ENCODE measurements at regions not wholly inside any gene's neighbourhood (a gene's known extent, or its start where the extent isn't known, plus 50 kb on each side); places are given as distances from the start of the nearest gene placed in this dataset.

DNA sequence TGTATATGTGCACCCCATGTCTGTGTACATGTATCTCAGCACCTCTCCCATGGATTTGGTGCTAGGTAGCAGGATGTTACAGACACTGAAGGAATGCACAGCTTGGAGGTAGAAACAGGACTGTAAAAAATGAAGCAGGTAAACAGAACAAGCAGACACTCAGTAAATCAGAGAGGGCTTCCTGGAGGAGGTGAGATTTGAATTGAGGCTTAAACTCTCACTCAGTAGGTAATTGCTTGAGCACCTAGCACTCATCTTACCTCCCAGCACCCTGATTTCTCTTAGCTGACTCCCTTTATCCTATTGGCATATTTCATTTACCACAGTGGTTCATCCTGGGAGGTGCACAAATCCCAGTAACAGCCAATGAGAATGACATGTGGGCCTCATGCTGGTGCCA, 537.9 kb upstream of the RAB6C start (continued):
- TF ChIP-seq, protein P1, sequence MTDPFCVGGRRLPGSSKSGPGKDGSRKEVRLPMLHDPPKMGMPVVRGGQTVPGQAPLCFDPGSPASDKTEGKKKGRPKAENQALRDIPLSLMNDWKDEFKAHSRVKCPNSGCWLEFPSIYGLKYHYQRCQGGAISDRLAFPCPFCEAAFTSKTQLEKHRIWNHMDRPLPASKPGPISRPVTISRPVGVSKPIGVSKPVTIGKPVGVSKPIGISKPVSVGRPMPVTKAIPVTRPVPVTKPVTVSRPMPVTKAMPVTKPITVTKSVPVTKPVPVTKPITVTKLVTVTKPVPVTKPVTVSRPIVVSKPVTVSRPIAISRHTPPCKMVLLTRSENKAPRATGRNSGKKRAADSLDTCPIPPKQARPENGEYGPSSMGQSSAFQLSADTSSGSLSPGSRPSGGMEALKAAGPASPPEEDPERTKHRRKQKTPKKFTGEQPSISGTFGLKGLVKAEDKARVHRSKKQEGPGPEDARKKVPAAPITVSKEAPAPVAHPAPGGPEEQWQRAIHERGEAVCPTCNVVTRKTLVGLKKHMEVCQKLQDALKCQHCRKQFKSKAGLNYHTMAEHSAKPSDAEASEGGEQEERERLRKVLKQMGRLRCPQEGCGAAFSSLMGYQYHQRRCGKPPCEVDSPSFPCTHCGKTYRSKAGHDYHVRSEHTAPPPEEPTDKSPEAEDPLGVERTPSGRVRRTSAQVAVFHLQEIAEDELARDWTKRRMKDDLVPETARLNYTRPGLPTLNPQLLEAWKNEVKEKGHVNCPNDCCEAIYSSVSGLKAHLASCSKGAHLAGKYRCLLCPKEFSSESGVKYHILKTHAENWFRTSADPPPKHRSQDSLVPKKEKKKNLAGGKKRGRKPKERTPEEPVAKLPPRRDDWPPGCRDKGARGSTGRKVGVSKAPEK (CRISPR knock-in tag; IDR thresholded peaks at IDR 0.05; ENCODE audit: borderline replicate concordance) = no peak
- TF ChIP-seq, protein P2, sequence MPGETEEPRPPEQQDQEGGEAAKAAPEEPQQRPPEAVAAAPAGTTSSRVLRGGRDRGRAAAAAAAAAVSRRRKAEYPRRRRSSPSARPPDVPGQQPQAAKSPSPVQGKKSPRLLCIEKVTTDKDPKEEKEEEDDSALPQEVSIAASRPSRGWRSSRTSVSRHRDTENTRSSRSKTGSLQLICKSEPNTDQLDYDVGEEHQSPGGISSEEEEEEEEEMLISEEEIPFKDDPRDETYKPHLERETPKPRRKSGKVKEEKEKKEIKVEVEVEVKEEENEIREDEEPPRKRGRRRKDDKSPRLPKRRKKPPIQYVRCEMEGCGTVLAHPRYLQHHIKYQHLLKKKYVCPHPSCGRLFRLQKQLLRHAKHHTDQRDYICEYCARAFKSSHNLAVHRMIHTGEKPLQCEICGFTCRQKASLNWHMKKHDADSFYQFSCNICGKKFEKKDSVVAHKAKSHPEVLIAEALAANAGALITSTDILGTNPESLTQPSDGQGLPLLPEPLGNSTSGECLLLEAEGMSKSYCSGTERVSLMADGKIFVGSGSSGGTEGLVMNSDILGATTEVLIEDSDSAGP (CRISPR knock-in tag; IDR thresholded peaks at IDR 0.05; ENCODE audit: borderline replicate concordance) = no peak
- TF ChIP-seq, protein P3, sequence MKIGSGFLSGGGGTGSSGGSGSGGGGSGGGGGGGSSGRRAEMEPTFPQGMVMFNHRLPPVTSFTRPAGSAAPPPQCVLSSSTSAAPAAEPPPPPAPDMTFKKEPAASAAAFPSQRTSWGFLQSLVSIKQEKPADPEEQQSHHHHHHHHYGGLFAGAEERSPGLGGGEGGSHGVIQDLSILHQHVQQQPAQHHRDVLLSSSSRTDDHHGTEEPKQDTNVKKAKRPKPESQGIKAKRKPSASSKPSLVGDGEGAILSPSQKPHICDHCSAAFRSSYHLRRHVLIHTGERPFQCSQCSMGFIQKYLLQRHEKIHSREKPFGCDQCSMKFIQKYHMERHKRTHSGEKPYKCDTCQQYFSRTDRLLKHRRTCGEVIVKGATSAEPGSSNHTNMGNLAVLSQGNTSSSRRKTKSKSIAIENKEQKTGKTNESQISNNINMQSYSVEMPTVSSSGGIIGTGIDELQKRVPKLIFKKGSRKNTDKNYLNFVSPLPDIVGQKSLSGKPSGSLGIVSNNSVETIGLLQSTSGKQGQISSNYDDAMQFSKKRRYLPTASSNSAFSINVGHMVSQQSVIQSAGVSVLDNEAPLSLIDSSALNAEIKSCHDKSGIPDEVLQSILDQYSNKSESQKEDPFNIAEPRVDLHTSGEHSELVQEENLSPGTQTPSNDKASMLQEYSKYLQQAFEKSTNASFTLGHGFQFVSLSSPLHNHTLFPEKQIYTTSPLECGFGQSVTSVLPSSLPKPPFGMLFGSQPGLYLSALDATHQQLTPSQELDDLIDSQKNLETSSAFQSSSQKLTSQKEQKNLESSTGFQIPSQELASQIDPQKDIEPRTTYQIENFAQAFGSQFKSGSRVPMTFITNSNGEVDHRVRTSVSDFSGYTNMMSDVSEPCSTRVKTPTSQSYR (CRISPR knock-in tag; IDR thresholded peaks at IDR 0.05; ENCODE audit: borderline replicate concordance) = no peak
- TF ChIP-seq SIX1 (CRISPR knock-in tag; IDR thresholded peaks at IDR 0.05; ENCODE audit: borderline replicate concordance) (no peak), SIN3A (IDR thresholded peaks at IDR 0.05; ENCODE audit: borderline replicate concordance, low read depth, low read length) (no peak), TMF1 (CRISPR knock-in tag; IDR thresholded peaks at IDR 0.05; ENCODE audit: low read depth) (no peak)
- TF ChIP-seq, protein P4, sequence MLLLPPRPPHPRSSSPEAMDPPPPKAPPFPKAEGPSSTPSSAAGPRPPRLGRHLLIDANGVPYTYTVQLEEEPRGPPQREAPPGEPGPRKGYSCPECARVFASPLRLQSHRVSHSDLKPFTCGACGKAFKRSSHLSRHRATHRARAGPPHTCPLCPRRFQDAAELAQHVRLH (CRISPR knock-in tag; IDR thresholded peaks at IDR 0.05; ENCODE audit: borderline replicate concordance, low read depth) = no peak
- TF ChIP-seq, protein P5, sequence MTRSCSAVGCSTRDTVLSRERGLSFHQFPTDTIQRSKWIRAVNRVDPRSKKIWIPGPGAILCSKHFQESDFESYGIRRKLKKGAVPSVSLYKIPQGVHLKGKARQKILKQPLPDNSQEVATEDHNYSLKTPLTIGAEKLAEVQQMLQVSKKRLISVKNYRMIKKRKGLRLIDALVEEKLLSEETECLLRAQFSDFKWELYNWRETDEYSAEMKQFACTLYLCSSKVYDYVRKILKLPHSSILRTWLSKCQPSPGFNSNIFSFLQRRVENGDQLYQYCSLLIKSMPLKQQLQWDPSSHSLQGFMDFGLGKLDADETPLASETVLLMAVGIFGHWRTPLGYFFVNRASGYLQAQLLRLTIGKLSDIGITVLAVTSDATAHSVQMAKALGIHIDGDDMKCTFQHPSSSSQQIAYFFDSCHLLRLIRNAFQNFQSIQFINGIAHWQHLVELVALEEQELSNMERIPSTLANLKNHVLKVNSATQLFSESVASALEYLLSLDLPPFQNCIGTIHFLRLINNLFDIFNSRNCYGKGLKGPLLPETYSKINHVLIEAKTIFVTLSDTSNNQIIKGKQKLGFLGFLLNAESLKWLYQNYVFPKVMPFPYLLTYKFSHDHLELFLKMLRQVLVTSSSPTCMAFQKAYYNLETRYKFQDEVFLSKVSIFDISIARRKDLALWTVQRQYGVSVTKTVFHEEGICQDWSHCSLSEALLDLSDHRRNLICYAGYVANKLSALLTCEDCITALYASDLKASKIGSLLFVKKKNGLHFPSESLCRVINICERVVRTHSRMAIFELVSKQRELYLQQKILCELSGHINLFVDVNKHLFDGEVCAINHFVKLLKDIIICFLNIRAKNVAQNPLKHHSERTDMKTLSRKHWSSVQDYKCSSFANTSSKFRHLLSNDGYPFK (CRISPR knock-in tag; IDR thresholded peaks at IDR 0.05; ENCODE audit: borderline replicate concordance) = no peak
- TF ChIP-seq, protein P6, sequence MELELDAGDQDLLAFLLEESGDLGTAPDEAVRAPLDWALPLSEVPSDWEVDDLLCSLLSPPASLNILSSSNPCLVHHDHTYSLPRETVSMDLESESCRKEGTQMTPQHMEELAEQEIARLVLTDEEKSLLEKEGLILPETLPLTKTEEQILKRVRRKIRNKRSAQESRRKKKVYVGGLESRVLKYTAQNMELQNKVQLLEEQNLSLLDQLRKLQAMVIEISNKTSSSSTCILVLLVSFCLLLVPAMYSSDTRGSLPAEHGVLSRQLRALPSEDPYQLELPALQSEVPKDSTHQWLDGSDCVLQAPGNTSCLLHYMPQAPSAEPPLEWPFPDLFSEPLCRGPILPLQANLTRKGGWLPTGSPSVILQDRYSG (CRISPR knock-in tag; IDR thresholded peaks at IDR 0.05) = no peak
